Fibroblast of skin of left biceps (primary cell): ENCODE measurements at regions not wholly inside any gene's neighbourhood (a gene's known extent, or its start where the extent isn't known, plus 50 kb on each side); places are given as distances from the start of the nearest gene placed in this dataset.
"Not testable (repeated sequence)": the region's sequence is repeated elsewhere in the genome, so short reads cannot be mapped to it uniquely, and the experiment has no call there.

Source experiments
- DNase-seq, 2 experiments: peaks; one replicate each; pipeline ENCODE4 v3.0.0-alpha.2; 2013; ENCODE audit warnings: low read depth in 2 of 2

DNA sequence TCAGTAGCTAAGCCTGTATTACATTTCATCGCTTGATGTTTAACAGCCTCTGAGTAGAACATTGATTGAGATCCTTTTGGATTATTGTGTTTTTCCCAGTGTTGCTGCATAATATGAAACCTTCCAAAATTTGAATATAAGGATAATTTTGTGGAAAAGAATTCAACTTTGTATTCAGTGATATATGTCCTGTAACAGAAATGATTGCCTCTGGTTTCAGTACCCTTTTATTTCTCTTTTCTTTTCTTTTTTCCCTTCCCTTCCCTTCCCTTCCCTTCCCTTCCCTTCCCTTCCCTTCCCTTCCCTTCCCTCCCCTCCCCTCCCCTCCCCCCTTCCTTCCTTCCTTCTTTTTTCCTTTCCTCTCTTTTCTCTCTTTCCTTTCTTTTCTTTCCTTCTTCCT lies 74.6 kb downstream of the UTRN start:
- no peak for DNase-seq

DNA sequence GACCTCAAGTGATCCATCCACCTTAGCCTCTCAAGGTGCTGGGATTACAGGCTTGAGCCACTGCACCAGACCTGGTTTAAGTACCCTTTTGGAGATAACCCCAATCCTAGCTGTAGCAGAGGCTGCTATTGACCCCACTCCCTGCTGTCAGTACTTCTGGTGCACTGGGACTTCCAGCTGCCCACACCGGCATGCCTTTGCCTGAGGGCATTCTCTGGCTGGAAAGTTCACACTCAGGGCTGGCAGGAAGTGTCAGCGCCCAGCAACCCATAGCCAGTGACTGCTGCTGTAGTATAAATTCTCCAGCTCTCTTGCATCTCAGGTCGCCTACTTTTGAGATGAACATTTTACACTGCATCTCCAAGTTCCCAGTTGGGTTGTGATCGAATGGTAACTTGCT lies 75.3 kb downstream of the UTRN start:
- DNase-seq = no peak

GRCh38 chr6:144361016-144361415 lies 75.9 kb downstream of the UTRN start:
- no peak for DNase-seq

DNA sequence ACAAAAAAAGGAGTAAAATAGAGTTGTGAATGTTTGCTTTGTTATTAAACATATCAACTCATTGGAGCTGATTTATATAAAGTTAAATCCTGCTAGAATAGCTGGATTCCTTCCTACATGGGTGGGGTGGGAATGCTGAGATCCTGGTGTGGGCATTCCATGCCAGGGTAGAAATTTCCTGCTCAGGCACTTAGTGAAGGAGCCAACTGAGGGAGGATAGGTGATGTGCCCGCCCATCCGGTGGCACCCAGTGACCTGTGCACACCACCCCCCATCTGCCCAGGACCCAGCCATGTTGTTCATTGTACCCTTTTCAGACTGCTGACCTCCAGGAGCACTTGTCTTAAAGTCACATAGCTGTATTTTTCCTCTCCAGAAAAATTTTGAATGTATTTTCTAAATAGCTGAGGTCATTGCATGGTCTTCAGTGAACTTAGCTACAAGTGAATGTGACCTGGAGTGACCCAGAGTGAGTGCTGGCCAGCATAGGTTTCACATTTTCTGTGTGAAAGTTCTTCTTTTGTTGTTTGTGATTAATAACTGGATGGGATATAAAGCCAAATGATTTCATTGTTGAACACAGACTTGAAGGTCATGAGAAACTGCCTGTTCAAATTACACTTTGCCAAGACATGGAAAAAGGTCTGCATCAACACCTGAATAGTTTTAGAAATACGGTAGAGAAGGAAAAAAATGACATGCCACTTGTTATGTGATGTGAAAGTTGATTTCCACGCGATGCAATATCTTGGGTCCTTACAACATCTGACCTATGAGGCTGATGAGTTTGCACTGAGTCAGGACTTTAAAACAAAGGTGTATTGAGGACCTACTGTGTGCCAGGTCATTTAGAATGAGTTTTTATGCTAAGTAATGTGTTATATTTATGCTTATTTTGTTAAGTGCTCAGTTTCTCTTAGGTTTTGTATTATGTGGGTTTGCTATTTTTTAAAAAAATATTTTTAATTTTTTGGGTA lies 77.2 kb downstream of the UTRN start:
- no peak for DNase-seq

DNA sequence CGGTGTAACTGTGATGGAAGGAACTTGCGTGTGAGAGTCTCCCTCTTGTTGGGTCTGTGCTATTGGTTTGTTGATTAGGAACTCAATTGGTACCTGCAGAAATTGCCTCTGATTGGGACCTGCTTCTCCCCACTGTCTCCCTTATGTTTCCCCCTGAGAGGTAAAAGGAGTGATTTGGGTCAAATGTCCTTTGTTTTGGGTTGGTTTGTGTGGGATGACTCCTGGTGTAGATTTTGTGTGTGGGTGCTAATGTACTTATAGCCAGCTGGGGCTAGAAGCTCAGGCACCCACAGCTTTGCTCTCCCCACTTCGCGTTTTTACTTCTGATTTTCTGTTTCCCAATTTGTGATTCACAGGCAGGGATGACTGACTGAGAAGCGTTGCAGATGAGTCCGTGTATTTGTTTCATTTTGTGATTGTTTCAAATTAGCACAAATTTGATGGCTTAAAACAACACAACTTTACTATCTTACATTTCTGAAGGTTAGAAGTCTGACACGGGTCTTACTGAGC lies 79.1 kb downstream of the UTRN start:
- no peak for DNase-seq

GRCh38 chr6:144364782-144365181 lies 79.6 kb downstream of the UTRN start:
- no peak for DNase-seq

DNA sequence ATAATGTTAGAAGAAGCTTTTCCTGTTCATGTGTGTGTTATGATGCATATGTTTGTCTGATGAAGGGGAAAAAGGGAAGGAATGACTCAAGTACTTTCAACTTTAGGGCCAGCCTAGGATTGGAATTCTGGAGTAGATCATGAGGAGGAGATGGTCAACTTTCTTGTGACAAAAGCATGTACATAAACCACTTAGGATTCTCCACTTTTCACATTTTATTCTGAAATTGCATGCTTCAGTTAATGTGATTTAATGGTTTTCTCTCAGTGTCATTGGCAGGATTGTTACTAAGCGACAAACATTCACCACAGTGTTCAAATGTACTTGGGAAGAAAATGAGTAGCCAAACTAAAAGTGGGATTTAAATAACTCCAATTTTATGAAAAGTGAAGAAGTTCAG lies 80.1 kb downstream of the UTRN start:
- no peak for DNase-seq

DNA sequence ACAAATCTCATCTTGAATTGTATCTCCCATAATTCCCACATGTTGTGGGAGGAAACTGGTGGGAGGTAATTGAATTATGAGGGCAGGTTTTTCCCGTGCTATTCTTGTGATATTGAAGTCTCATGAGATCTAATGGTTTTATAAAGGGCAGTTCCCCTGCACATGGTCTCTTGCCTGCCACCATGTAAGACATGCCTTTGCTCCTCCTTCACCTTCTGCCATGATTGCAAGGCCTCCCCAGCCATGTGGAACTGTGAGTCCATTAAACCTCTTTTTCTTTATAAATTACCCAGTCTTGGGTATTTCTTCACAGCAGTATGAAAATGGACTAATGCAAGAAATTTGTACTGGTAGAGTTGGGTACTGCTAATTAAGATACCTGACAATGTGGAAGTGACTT lies 84.6 kb downstream of the UTRN start:
- not testable (repeated sequence) for DNase-seq

- DNase-seq = no peak
Observed at GRCh38 chr6:144372116-144372515, 87.0 kb downstream of the UTRN start.

- DNase-seq = no peak
Observed at GRCh38 chr6:144372611-144373594, 87.8 kb downstream of the UTRN start.

- DNase-seq = not testable (repeated sequence)
Observed at GRCh38 chr6:144374525-144374924, 89.4 kb downstream of the UTRN start.

DNA sequence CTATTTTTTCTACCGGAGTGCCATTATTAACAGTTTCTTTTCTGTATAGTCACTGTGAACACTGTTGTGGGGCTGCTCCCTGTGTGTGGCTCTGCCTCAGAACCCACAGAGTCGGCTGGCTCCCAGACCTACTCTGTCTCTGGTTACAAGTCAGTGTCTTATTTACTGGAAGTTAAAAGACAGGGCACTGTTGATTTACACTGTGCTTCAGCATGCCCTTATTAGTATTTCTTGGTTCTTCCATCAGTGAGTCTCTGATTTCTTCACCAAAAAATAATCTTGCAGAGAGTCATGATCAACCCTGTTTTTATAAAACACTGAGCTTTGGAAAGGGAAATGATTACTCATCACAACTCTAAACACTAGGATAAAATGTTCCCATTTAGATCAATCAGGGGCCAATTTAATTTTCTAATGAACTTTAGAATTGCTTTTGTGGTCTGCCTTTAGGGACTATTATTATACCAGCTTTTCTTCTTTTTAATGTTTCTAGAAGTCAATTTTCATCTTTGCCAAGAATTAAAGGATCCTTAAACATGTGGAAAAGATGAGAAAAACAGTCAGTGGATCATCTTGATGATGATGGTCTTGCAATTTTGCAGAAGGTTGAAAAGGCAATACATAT lies 92.6 kb downstream of the UTRN start:
- DNase-seq = peak; percentile 47 to 53

- DNase-seq = no peak
Observed at GRCh38 chr6:144378437-144378836, 93.3 kb downstream of the UTRN start.

DNA sequence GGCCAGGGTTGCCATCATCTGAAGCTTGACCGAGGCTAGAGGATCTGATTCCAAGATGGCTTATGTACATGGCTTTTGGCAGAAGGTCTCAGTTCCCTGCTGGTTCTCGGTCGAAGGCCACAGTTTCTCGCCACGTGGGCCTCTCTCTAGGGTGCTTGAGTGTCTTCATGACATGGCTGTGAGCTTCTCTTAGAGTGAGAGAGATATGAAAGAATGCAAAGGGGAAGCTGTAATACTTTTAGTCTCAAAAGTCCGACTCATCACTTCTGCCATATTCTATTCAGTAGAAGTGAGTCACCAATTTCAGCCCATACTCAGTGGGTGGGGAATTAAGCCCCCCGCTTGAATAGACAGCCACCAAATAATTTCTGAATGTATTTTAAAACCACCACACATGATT lies 94.2 kb downstream of the UTRN start:
- DNase-seq = peak; percentile 29 to 47

DNA sequence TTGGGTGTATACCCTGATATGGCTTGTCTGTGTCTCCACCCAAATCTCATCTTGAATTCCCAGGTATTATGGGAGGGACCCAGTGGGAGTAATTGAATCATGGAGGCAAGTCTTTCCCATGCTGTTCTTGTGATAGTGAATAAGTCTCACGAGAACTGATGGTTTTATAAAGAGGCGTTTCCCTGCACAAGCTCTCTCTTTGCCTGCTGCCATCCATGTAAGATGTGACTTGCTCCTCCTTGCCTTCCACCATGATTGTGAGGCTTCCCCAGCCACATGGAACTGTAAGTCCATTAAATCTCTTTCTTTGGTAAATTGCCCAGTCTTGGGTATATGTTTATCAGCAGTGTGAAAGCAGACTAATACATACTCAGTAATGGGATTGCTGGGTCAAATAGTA lies 96.4 kb downstream of the UTRN start:
- DNase-seq = not testable (repeated sequence)

DNA sequence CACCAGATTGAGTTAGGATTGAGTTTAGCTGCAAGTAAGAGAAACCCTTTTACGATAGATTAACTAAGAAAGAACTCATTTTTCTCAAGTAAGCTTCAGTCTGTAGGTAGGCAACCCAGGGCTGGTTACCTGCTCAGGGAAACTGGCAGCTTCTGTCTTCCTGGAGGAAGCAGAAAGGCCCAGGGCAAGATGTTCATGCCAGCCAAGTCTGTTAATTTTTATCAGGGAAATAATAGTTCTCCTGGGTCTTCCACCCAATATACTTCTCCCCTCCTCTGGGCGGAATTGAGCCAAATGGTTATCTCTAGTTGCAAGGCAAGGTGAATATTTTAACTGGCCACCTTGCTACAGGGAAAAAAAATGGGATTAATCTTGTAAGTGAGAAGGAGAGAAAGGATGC lies 98.2 kb downstream of the UTRN start:
- DNase-seq = no peak

DNA sequence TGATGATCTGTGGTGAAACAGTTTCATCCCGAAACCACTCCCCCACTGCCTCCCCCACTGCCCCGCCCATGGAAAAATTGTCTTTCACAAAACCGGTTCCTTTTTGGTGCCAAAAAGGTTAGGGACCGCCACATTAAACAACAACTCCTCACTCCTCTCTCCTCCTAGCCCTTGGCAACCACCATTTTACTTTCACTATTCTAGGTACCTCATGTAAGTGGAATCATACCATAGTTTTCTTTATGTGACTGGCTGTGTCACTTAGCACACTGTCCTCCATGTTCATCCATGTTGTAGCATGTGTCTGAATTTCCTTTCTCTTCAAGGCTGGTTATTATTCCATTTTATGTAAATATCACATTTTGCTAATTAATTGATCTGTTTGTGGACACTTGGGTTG lies 99.3 kb downstream of the UTRN start:
- no peak for DNase-seq

- not testable (repeated sequence) for DNase-seq
Observed at GRCh38 chr6:144389474-144389873, 104.3 kb downstream of the UTRN start.

- no peak for DNase-seq
Observed at GRCh38 chr6:144390202-144390601, 105.1 kb downstream of the UTRN start.

GRCh38 chr6:144390886-144391285 lies 105.8 kb downstream of the UTRN start:
- DNase-seq = no peak

DNA sequence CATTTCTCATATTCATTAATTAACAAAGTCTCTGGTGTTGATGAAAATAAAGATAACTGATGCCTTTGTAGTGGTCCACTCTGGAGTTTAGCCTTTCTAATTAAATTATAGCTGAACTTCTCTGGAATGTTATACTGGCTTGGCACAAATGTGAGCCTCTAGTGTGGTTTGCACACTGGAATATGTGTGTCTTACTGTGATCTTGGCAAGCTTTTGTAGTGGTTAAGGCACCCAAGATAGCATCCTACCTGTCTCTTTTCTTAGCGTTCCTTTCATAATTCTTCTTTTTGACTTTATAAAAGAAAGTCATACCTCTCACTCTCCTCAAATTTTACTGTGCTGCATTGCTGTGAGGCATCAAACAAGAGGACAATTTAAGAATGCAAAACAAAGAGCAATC lies 107.4 kb downstream of the UTRN start:
- DNase-seq = no peak

DNA sequence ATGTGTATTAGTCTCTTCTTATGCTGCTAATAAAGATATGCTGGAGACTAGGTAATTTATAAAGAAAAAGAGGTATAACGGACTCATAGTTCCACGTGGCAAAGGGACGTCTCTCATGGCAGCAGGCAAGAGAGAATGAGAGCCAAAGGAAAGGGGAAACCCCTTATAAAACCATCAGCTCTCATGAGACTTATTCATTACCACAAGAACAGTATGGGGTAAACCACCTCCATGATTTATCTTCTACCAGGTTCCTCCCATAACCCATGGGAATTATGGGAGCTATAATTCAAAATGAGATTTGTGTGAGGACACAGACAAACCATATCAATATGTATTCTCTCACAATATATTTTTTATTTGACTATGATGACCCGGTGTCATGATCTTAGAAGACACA lies 109.1 kb downstream of the UTRN start:
- no peak for DNase-seq
